HCT116 (cell line): ENCODE measurements at regions not wholly inside any gene's neighbourhood (a gene's known extent, or its start where the extent isn't known, plus 50 kb on each side); places are given as distances from the start of the nearest gene placed in this dataset.

ENCODE experiments used
- ATAC-seq: fragments of 200-7000 bp; cut with Tn5 transposase; 2 replicates; pipeline ENCODE4 v1.9.1; 2020; ENCODE audit warnings: mild to moderate bottlenecking, moderate library complexity
- BruUV-seq: library from RNA; stranded (reverse); fragments of 400-500 nt; replicated peaks from 2 replicates; lab custom pipeline; 2021; lab: Mats Ljungman, UMichigan
- CTCF ChIA-PET: fragments of 300-600 bp; sonication (Branson Sonifier 250); formaldehyde crosslinking; loops from one replicate; lab custom pipeline; 2021; ENCODE audit warnings: antibody characterized with exemption; lab: Charles Lee
- POLR2A ChIA-PET: fragments of 300-600, 350-600 bp; sonication (Branson Sonifier 250); formaldehyde crosslinking; loops from one replicate; lab custom pipeline; 2021; ENCODE audit warnings: antibody characterized with exemption; lab: Charles Lee
- RAD21 ChIA-PET, 2 experiments: fragments of 300-600 bp; sonication (Branson Sonifier 250); formaldehyde crosslinking; loops; one replicate each; lab custom pipeline; 2023; ENCODE audit warnings: low total read pairs in 2 of 2; ENCODE audit not compliant: uncharacterized antibody in 2 of 2, unreplicated experiment in 2 of 2, low non-redundant PET in 1 of 2; lab: Charles Lee
- DNase-seq: peaks from one replicate; pipeline ENCODE4 v3.0.0-alpha.2; 2010; ENCODE audit warnings: low read depth, low spot score
- H2AFZ ChIP-seq: fragments of 200-600 bp; shearing (Covaris generic), sonication (generic); 2 replicates; pipeline ENCODE4 v1.6.1; 2017; ENCODE audit warnings: low read depth, mixed run types, mixed read lengths, antibody characterized with exemption, low read length; ENCODE audit not compliant: poor library complexity, severe bottlenecking
- H3K27ac ChIP-seq: 2 replicates; pipeline ENCODE4 v1.5.1; 2012; ENCODE audit warnings: low read depth, low read length
- H3K27me3 ChIP-seq: fragments of 200-600 bp; sonication (generic); 2 replicates; pipeline ENCODE4 v1.6.1; 2016; ENCODE audit warnings: mixed run types, low read length, mixed read lengths; ENCODE audit not compliant: insufficient read depth
- H3K36me3 ChIP-seq, 2 experiments: fragments of 200-500 bp in 1 of 2; fragments of 200-600 bp in 1 of 2; sonication (Bioruptor generic) in 1 of 2; sonication (generic) in 1 of 2; 2 replicates each; pipeline versions ENCODE4 v1.5.1 to v1.6.1; 2014 to 2016; ENCODE audit warnings: low read length in 2 of 2, inconsistent platforms in 1 of 2, mixed read lengths in 1 of 2, mixed run types in 1 of 2; ENCODE audit not compliant: insufficient read depth in 2 of 2, control insufficient read depth in 1 of 2
- H3K4me1 ChIP-seq, 2 experiments: fragments of 200-600 bp in 1 of 2; sonication (generic) in 1 of 2; 2 replicates each; pipeline versions ENCODE4 v1.5.1 to v1.6.1; 2012 to 2017; ENCODE audit warnings: low read length in 2 of 2, inconsistent platforms in 1 of 2, mild to moderate bottlenecking in 1 of 2, mixed read lengths in 1 of 2, mixed run types in 1 of 2, moderate library complexity in 1 of 2; ENCODE audit not compliant: insufficient read depth in 2 of 2, control insufficient read depth in 1 of 2
- H3K4me2 ChIP-seq: fragments of 200-600 bp; sonication (generic); 2 replicates; pipeline ENCODE4 v1.6.1; 2017; ENCODE audit warnings: mixed run types, low read length, mixed read lengths
- H3K4me3 ChIP-seq, 2 experiments: fragments of 200-600 bp in 1 of 2; sonication (generic) in 1 of 2; replicated peaks in 1 of 2; 2 replicates each; pipeline ENCODE4 v1.5.1; 2011 to 2016; ENCODE audit warnings: low read length in 2 of 2, control low read depth in 1 of 2, low read depth in 1 of 2, mild to moderate bottlenecking in 1 of 2, mixed read lengths in 1 of 2, mixed run types in 1 of 2
- H3K79me2 ChIP-seq: fragments of 200-600 bp; sonication (generic); 2 replicates; pipeline ENCODE4 v1.6.1; 2017; ENCODE audit warnings: mild to moderate bottlenecking, mixed run types, low read length, moderate library complexity, mixed read lengths; ENCODE audit not compliant: insufficient read depth
- H3K9ac ChIP-seq: fragments of 200-600 bp; sonication (generic); 2 replicates; pipeline ENCODE4 v1.6.1; 2016; ENCODE audit warnings: low read length, mixed read lengths
- H3K9me2 ChIP-seq: fragments of 200-600 bp; sonication (generic), shearing (Covaris generic); 2 replicates; pipeline ENCODE4 v1.6.1; 2017; ENCODE audit warnings: mixed run types, mild to moderate bottlenecking, moderate library complexity; ENCODE audit not compliant: insufficient read depth
- H3K9me3 ChIP-seq, 2 experiments: fragments of 200-500 bp in 1 of 2; fragments of 200-600 bp in 1 of 2; sonication (Bioruptor generic) in 1 of 2; sonication (generic) in 1 of 2; 2 replicates each; pipeline ENCODE4 v1.6.1; 2014 to 2017; ENCODE audit warnings: low read length in 2 of 2, mixed read lengths in 2 of 2, inconsistent platforms in 1 of 2, low read depth in 1 of 2, mild to moderate bottlenecking in 1 of 2, mixed run types in 1 of 2, moderate library complexity in 1 of 2; ENCODE audit not compliant: control insufficient read depth in 1 of 2, insufficient read depth in 1 of 2
- H4K20me1 ChIP-seq: fragments of 200-600 bp; sonication (generic), shearing (Covaris generic); 2 replicates; pipeline ENCODE4 v1.6.1; 2017; ENCODE audit warnings: mixed run types, mild to moderate bottlenecking, moderate library complexity; ENCODE audit not compliant: insufficient read depth
- CEBPB ChIP-seq: IDR thresholded peaks from 2 replicates; pipeline ENCODE4 v1.6.1; 2012; ENCODE audit warnings: low read depth
- EGR1 ChIP-seq: IDR thresholded peaks from 2 replicates; pipeline ENCODE4 v1.6.1; 2012; ENCODE audit warnings: low read depth
- ELF1 ChIP-seq: IDR thresholded peaks from 2 replicates; pipeline ENCODE4 v1.6.1; 2012; ENCODE audit warnings: low read depth, borderline replicate concordance
- EZH2 ChIP-seq: fragments of 200-600 bp; sonication (generic); IDR thresholded peaks from 2 replicates; pipeline ENCODE4 v1.6.1; 2017; ENCODE audit warnings: antibody characterized with exemption, mixed run types
- EZH2phosphoT487 ChIP-seq: fragments of 200-600 bp; IDR thresholded peaks from 2 replicates; pipeline ENCODE4 v1.6.1; 2018; ENCODE audit warnings: antibody characterized with exemption, borderline replicate concordance
- FOSL1 ChIP-seq: IDR thresholded peaks from 2 replicates; pipeline ENCODE4 v1.6.1; 2012; ENCODE audit warnings: low read depth
- JUND ChIP-seq: IDR thresholded peaks from 2 replicates; pipeline ENCODE4 v1.6.1; 2012
- RAD21 ChIP-seq: IDR thresholded peaks from 2 replicates; pipeline ENCODE4 v1.6.1; 2012; ENCODE audit warnings: low read depth, mild to moderate bottlenecking
- SIN3A ChIP-seq: IDR thresholded peaks from 2 replicates; pipeline ENCODE4 v1.6.1; 2012; ENCODE audit warnings: low read depth
- SP1 ChIP-seq: IDR thresholded peaks from 2 replicates; pipeline ENCODE4 v1.6.1; 2012; ENCODE audit warnings: low read depth
- SRF ChIP-seq: IDR thresholded peaks from 2 replicates; pipeline ENCODE4 v1.6.1; 2012; ENCODE audit warnings: low read depth
- TCF7L2 ChIP-seq: IDR thresholded peaks from 2 replicates; pipeline ENCODE4 v1.7.0; 2011; ENCODE audit warnings: borderline replicate concordance, inconsistent platforms; ENCODE audit not compliant: insufficient read depth, insufficient read length; ENCODE audit errors: extremely low read depth
- YY1 ChIP-seq: IDR thresholded peaks from 2 replicates; pipeline ENCODE4 v1.6.1; 2011; ENCODE audit warnings: low read length, low read depth, moderate library complexity, mild to moderate bottlenecking; ENCODE audit not compliant: insufficient replicate concordance; ENCODE audit errors: extremely low read depth
- ZNF274 ChIP-seq: fragments of 200-500 bp; sonication (Bioruptor generic); IDR thresholded peaks from 2 replicates; pipeline ENCODE4 v1.6.1; 2014; ENCODE audit warnings: mild to moderate bottlenecking, low read depth, low read length, inconsistent platforms
- intact Hi-C: fragments of 100-400 bp; cut with micrococcal nuclease; formaldehyde crosslinking; loops from 2 replicates; pipeline ENCODE4 v1.10.0; 2022
- TF ChIP-seq, protein P1 (sequence below): IDR thresholded peaks from 2 replicates; pipeline ENCODE4 v1.6.1; 2012; ENCODE audit warnings: low read depth
- TF ChIP-seq, protein P2 (sequence below): IDR thresholded peaks from 2 replicates; pipeline ENCODE4 v1.6.1; 2011; ENCODE audit warnings: mild to moderate bottlenecking, low read length, moderate library complexity; ENCODE audit not compliant: insufficient replicate concordance; ENCODE audit errors: extremely low read depth
- TF ChIP-seq, protein P3 (sequence below): IDR thresholded peaks from 2 replicates; pipeline ENCODE4 v1.6.1; 2012

DNA sequence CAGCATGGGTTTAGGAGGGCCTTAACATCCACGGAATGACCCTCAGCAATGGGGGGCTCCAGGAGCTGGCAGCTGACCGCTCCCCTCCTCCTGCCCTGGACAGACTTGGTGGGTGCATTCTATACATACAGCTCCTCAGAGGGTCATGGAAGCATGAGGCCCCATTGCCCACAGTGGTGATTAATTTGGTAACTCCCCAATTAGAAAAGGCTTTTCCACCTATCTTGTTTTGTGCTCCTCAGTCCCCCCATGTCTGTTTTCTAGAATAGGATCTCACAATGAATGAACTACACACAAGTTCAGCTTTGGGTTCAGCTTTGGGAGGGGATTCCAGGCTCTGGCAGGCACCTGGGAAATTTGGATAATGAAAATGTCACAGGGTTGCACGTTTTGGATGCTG lies 707.8 kb downstream of the UQCRFS1 start:
- Histone ChIP-seq H3K36me3 (no peaks in the 10 kb centered on the region), H3K9ac (no peak overlapping the region), H3K4me3 (no peak overlapping the region), H3K27me3 (no peaks in the 10 kb centered on the region), H3K9me2 (no peaks in the 10 kb centered on the region), H3K79me2 (no peaks in the 10 kb centered on the region), H3K4me1 (no peaks in the 10 kb centered on the region), H3K27ac (no peak overlapping the region), H4K20me1 (no peaks in the 10 kb centered on the region), H2AFZ (no peak overlapping the region), H3K9me3 (peaks cover 18 to 34% of the 10 kb centered on the region in 2 experiments; a peak in 2 of 4 replicates), H3K4me2 (no peak overlapping the region)
- POLR2A ChIA-PET: no interaction called here
- no TSS peak for BruUV-seq
- no peak for ATAC-seq
- TF ChIP-seq RAD21 (no peak), ZNF274 (no peak)
- no peak for DNase-seq
- RAD21 ChIA-PET: no interaction called here
- intact Hi-C loops: no loop called here
- CTCF ChIA-PET: no interaction called here

DNA sequence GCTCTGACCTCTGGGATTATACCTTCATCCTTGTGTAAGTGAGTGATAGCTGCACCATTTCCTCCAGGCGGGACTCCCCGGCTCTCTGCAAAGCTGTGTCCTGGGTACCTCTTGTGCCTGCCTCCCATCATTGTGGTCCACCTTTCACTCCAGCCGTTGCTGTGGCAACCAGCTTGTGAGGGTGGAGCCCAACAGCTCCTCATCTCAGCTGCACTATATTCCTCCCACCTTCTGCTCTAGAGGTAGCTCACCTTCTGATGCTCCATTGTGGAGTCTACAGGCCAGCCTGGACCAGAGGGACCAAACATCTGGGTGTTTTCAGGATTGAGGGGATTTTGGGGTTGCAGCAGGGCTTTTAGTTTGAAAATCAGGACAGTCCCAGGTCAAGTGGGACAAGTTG lies 708.2 kb downstream of the UQCRFS1 start:
- Histone ChIP-seq H4K20me1 (no peaks in the 10 kb centered on the region), H3K9me3 (peaks cover 20 to 30% of the 10 kb centered on the region in 2 experiments; a peak in 2 of 4 replicates), H3K9ac (no peak overlapping the region), H3K4me3 (no peak overlapping the region), H3K27ac (no peak overlapping the region), H3K79me2 (no peaks in the 10 kb centered on the region), H3K27me3 (no peaks in the 10 kb centered on the region), H3K4me1 (no peaks in the 10 kb centered on the region), H3K4me2 (no peak overlapping the region), H2AFZ (no peak overlapping the region), H3K9me2 (no peaks in the 10 kb centered on the region), H3K36me3 (no peaks in the 10 kb centered on the region)
- DNase-seq (no peak), ATAC-seq (no peak)
- BruUV-seq: no TSS peak
- no peak for TF ChIP-seq ELF1
- no peak for TF ChIP-seq EZH2phosphoT487
- no peak for TF ChIP-seq SP1
- no peak for TF ChIP-seq EGR1
- no peak for TF ChIP-seq TCF7L2
- no peak for TF ChIP-seq ZNF274
- TF ChIP-seq SRF: no peak
- TF ChIP-seq, protein P1, sequence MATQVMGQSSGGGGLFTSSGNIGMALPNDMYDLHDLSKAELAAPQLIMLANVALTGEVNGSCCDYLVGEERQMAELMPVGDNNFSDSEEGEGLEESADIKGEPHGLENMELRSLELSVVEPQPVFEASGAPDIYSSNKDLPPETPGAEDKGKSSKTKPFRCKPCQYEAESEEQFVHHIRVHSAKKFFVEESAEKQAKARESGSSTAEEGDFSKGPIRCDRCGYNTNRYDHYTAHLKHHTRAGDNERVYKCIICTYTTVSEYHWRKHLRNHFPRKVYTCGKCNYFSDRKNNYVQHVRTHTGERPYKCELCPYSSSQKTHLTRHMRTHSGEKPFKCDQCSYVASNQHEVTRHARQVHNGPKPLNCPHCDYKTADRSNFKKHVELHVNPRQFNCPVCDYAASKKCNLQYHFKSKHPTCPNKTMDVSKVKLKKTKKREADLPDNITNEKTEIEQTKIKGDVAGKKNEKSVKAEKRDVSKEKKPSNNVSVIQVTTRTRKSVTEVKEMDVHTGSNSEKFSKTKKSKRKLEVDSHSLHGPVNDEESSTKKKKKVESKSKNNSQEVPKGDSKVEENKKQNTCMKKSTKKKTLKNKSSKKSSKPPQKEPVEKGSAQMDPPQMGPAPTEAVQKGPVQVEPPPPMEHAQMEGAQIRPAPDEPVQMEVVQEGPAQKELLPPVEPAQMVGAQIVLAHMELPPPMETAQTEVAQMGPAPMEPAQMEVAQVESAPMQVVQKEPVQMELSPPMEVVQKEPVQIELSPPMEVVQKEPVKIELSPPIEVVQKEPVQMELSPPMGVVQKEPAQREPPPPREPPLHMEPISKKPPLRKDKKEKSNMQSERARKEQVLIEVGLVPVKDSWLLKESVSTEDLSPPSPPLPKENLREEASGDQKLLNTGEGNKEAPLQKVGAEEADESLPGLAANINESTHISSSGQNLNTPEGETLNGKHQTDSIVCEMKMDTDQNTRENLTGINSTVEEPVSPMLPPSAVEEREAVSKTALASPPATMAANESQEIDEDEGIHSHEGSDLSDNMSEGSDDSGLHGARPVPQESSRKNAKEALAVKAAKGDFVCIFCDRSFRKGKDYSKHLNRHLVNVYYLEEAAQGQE: no peak
- TF ChIP-seq RAD21: no peak
- TF ChIP-seq, protein P2, sequence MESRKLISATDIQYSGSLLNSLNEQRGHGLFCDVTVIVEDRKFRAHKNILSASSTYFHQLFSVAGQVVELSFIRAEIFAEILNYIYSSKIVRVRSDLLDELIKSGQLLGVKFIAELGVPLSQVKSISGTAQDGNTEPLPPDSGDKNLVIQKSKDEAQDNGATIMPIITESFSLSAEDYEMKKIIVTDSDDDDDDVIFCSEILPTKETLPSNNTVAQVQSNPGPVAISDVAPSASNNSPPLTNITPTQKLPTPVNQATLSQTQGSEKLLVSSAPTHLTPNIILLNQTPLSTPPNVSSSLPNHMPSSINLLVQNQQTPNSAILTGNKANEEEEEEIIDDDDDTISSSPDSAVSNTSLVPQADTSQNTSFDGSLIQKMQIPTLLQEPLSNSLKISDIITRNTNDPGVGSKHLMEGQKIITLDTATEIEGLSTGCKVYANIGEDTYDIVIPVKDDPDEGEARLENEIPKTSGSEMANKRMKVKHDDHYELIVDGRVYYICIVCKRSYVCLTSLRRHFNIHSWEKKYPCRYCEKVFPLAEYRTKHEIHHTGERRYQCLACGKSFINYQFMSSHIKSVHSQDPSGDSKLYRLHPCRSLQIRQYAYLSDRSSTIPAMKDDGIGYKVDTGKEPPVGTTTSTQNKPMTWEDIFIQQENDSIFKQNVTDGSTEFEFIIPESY: no peak
- TF ChIP-seq CEBPB: no peak
- TF ChIP-seq FOSL1: no peak
- no peak for TF ChIP-seq JUND
- no peak for TF ChIP-seq YY1
- no peak for TF ChIP-seq EZH2
- no peak for TF ChIP-seq SIN3A
- TF ChIP-seq, protein P3, sequence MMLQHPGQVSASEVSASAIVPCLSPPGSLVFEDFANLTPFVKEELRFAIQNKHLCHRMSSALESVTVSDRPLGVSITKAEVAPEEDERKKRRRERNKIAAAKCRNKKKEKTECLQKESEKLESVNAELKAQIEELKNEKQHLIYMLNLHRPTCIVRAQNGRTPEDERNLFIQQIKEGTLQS: no peak
- intact Hi-C loops: no loop called here
- ChIA-PET RAD21 (no interaction called here), POLR2A (no interaction called here), CTCF (no interaction called here)
